ENCODE measurements at regions not wholly inside any gene's neighbourhood (a gene's known extent, or its start where the extent isn't known, plus 50 kb on each side); places are given as distances from the start of the nearest gene placed in this dataset.

GRCh38 chr13:72150502-72150901 lies 283.5 kb upstream of the DACH1 start:
- ChIA-PET POLR2A (no interaction called here), CTCF (ENCODE audit: low intra/inter-chr PET ratio, low total read pairs) (no interaction called here)
- BruUV-seq (replicated peaks) = no TSS peak
- no peaks in the 10 kb centered on the region for H3K4me1 ChIP-seq (ENCODE audit: insufficient read depth, low read length)
- no peaks in the 10 kb centered on the region for H3K79me2 ChIP-seq (ENCODE audit: insufficient read depth, low read length)
- H3K9ac ChIP-seq (ENCODE audit: insufficient read depth, low read depth, low read length) = no peak overlapping the region
- TF ChIP-seq ZNF749 (CRISPR knock-in tag; IDR thresholded peaks at IDR 0.05; ENCODE audit: borderline replicate concordance) (no peak), SMAD9 (CRISPR knock-in tag; IDR thresholded peaks at IDR 0.05) (no peak), MEIS1 (CRISPR knock-in tag; IDR thresholded peaks at IDR 0.05; ENCODE audit: borderline replicate concordance) (no peak), DBP (CRISPR knock-in tag; IDR thresholded peaks at IDR 0.05; ENCODE audit: not compliant biosample characterization) (no peak), ZNF782 (CRISPR knock-in tag; IDR thresholded peaks at IDR 0.05; ENCODE audit: borderline replicate concordance) (no peak), AGO1 (IDR thresholded peaks at IDR 0.05; ENCODE audit: low read depth, low read length, poor library complexity, severe bottlenecking) (no peak)
- TF ChIP-seq, protein P1, sequence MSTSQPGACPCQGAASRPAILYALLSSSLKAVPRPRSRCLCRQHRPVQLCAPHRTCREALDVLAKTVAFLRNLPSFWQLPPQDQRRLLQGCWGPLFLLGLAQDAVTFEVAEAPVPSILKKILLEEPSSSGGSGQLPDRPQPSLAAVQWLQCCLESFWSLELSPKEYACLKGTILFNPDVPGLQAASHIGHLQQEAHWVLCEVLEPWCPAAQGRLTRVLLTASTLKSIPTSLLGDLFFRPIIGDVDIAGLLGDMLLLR (CRISPR knock-in tag; IDR thresholded peaks at IDR 0.05) = no peak
- ATAC-seq = no peak
- H3K27ac ChIP-seq (ENCODE audit: extremely low read length, insufficient read depth, low read length) = no peak overlapping the region
- no peak for FAIRE-seq
- no peak for DNase-seq (ENCODE audit: low spot score)
- H3K4me2 ChIP-seq (ENCODE audit: low read depth, low read length) = no peak overlapping the region
- WGBS (ENCODE audit: low lambda C conversion rate) = 0% methylated on average over 3 of the region's 3 CpGs
- intact Hi-C loops (cut with micrococcal nuclease; ENCODE audit: unreplicated experiment) (no loop called here), in situ Hi-C loops (cut with HindIII; ENCODE audit: extremely low pct_ligation_motif_present, low pct_unique_long_range_greater_than_20kb) (no loop called here)
- H3K27me3 ChIP-seq (ENCODE audit: control insufficient read depth in 1 of 2, insufficient read depth in 2 of 2, low read length in 2 of 2) = no peaks in the 10 kb centered on the region
- H3K36me3 ChIP-seq (replicated peaks in 1 of 2; ENCODE audit: control insufficient read depth in 1 of 2, insufficient read depth in 2 of 2, low read length in 2 of 2) = no peaks in the 10 kb centered on the region
- H3K9me3 ChIP-seq (ENCODE audit: low read length) = no peaks in the 10 kb centered on the region
- no peaks in the 10 kb centered on the region for H4K20me1 ChIP-seq (ENCODE audit: insufficient read depth, low read length)
- H3K4me3 ChIP-seq (replicated peaks in 1 of 3; ENCODE audit: insufficient read depth in 1 of 3, low read depth in 2 of 3, low read length in 3 of 3) = no peak overlapping the region
- H2AFZ ChIP-seq (ENCODE audit: low read length) = no peak overlapping the region

DNA sequence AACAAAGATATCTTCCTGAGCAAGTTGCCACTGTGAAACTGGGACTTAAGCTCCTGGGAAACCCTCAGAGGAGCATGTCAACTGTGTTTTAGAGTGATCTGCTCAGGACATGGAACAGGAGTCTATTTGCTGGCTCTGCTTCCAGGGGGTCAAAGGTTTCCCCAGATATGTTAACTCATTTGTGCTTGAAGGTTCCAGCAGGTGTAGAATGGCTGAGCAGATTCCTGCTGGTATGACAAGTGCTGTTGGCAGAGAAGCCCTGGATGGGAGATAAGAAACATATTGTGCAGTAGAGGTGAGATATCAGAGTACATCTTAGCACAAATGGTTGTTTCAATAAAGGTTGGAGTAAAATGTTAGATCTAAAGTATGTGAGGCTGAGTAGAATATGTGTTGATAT lies 282.7 kb upstream of the DACH1 start:
- H3K4me2 ChIP-seq (ENCODE audit: low read depth, low read length) = no peak overlapping the region
- H2AFZ ChIP-seq (ENCODE audit: low read length) = no peak overlapping the region
- FAIRE-seq = no peak
- in situ Hi-C loops (cut with HindIII; ENCODE audit: extremely low pct_ligation_motif_present, low pct_unique_long_range_greater_than_20kb) (no loop called here), intact Hi-C loops (cut with micrococcal nuclease; ENCODE audit: unreplicated experiment) (no loop called here)
- H3K9ac ChIP-seq (ENCODE audit: insufficient read depth, low read depth, low read length) = no peak overlapping the region
- H3K4me3 ChIP-seq (replicated peaks in 1 of 3; ENCODE audit: insufficient read depth in 1 of 3, low read depth in 2 of 3, low read length in 3 of 3) = no peak overlapping the region
- ChIA-PET POLR2A (no interaction called here), CTCF (ENCODE audit: low intra/inter-chr PET ratio, low total read pairs) (no interaction called here)
- H3K9me3 ChIP-seq (ENCODE audit: low read length) = no peaks in the 10 kb centered on the region
- no TSS peak for BruUV-seq (replicated peaks)
- no peaks in the 10 kb centered on the region for H3K36me3 ChIP-seq (replicated peaks in 1 of 2; ENCODE audit: control insufficient read depth in 1 of 2, insufficient read depth in 2 of 2, low read length in 2 of 2)
- no peak for DNase-seq (ENCODE audit: low spot score)
- no peaks in the 10 kb centered on the region for H3K27me3 ChIP-seq (ENCODE audit: control insufficient read depth in 1 of 2, insufficient read depth in 2 of 2, low read length in 2 of 2)
- ATAC-seq = no peak
- TF ChIP-seq THAP11 (CRISPR knock-in tag; IDR thresholded peaks at IDR 0.05) = no peak
- H3K79me2 ChIP-seq (ENCODE audit: insufficient read depth, low read length) = no peaks in the 10 kb centered on the region
- no peaks in the 10 kb centered on the region for H4K20me1 ChIP-seq (ENCODE audit: insufficient read depth, low read length)
- no peaks in the 10 kb centered on the region for H3K4me1 ChIP-seq (ENCODE audit: insufficient read depth, low read length)
- H3K27ac ChIP-seq (ENCODE audit: extremely low read length, insufficient read depth, low read length) = no peak overlapping the region
